ENCODE measurements at regions not wholly inside any gene's neighbourhood (a gene's known extent, or its start where the extent isn't known, plus 50 kb on each side); places are given as distances from the start of the nearest gene placed in this dataset.
"Not testable (repeated sequence)": the region's sequence is repeated elsewhere in the genome, so short reads cannot be mapped to it uniquely, and the experiment has no call there.

- DNase-seq: no peak
Observed at GRCh38 chr12:114192013-114192412, 213.9 kb downstream of the TBX5 start.

- DNase-seq: no peak
Observed at GRCh38 chr12:114191581-114191980, 214.4 kb downstream of the TBX5 start.

DNA sequence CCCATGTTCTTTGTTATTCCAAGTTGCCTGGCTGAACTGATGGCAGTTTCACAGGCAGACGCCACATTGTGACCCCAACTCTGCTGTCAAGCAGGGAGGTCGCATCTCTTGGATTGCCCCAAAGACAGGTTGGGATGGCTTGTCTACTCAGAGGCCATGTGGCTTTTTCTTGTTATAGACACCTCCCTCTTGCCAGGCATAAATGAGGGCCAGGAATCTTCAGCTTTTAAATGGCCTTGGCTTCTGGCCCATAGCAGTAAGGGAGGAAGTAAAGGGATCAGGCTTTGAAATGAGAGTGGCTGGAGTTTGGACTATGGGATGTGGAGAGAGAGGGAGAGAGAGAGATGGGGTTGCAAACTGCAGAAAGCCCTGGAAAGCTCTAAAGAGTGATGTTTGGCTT, 215.0 kb downstream of the TBX5 start:
- no peak for DNase-seq

GRCh38 chr12:114189266-114189665, 216.7 kb downstream of the TBX5 start:
- no peak for DNase-seq

GRCh38 chr12:114186241-114187002, 219.5 kb downstream of the TBX5 start:
- DNase-seq: peak; percentile 55

DNA sequence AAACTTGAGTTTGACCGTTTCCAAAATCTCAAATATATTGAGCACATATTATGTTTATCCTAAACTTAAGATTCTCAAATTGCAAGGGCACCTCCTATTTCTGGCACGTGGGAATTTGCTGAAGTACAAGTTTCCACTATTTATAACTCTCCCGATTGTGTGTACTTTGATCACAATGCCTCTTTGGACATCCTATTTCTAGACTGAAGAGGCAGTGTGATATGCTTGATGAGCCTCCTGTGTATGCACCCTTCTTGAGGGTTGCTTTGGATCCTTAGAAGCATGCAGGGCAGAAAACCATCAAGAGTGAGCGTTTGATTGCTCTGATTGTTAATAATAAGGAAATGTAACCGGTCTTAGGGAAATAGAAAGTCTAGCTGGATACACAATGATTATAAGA, 218.9 kb upstream of the RBM19 start:
- no peak for DNase-seq

- DNase-seq: no peak
Observed at GRCh38 chr12:114174326-114174725, 208.2 kb upstream of the RBM19 start.

DNA sequence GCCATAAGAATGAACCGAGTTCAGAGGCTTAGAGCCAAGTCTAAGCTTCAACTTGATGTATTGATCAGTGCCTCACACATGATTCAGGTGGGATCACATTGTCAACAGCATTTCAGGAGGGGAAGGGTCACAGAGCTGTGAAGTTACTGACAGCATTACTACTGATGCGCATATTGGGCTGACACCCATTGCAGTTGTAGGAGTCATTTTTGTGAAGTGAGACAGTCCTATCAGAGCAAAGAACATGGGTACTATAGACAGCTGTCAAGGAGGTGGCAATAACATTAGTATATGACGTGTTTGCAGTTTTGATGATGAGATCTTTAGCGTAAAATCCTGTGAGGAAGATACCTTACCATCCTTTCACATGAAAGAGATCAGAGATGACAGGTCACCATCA, 206.0 kb upstream of the RBM19 start:
- no peak for DNase-seq

- DNase-seq: no peak
Observed at GRCh38 chr12:114168061-114168460, 201.9 kb upstream of the RBM19 start.

- no peak for DNase-seq
Observed at GRCh38 chr12:114167431-114167830, 201.3 kb upstream of the RBM19 start.

DNA sequence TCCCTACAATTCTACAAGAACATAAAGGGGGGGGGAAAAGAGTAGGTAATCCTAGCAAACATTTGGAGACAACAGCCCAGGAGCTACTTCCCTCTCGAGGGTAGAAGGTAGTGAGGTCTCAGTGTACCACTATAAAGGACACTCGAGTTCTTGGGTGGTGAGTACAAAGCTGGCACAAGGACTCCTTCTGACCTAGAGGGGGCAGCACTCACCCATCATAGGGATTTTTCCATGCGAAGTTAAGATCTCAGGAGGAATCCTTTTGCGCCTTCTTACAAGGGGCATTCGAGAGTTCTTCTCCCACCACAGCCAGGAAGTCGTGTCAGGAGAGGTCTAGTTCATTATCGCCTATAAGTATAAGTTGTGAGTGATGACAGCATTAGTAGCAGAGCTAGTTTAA, 200.2 kb upstream of the RBM19 start:
- DNase-seq: peak; percentile 26

DNA sequence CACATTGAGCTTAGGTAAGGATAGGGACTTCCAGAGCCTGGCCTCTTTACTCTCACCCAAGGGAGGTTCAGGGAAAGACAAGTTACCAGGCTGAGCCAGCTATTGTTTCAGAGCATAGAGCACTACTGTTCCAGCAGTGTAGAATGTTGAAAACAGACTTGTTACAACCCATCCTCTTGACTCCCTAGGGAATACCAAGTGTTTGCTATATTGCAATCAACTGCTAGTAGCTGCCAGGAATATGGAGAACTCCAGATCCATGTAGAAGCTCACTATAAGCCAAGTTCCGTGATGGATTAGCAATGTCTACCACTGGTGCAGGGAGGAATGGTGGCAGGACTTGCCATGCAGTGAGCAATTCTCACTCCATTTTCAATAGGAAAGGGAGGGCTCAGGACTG, 199.8 kb upstream of the RBM19 start:
- DNase-seq: peak; percentile 44

GRCh38 chr12:114164351-114164750, 198.2 kb upstream of the RBM19 start:
- DNase-seq: no peak

DNA sequence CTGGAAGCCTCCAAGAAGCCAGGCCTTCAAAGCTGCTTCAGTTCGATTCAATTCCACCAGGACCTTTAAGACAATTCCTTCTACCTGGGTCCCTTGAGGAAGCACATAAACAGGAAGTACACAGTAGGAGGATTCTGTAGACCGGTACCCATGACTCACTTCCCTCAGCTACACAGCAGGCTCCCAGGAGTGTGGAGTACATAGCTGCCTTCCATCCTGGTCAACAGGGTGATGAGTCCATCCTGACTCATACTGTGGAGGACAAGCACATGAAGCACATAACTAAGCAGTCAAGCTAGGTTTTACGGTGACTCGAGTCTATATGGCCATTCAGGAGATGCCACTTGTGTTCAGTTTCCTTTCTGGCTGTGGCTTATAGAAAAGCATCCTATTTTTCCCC, 197.6 kb upstream of the RBM19 start:
- no peak for DNase-seq

- DNase-seq: no peak
Observed at GRCh38 chr12:114160445-114160844, 194.3 kb upstream of the RBM19 start.

- no peak for DNase-seq
Observed at GRCh38 chr12:114152890-114153289, 186.8 kb upstream of the RBM19 start.

DNA sequence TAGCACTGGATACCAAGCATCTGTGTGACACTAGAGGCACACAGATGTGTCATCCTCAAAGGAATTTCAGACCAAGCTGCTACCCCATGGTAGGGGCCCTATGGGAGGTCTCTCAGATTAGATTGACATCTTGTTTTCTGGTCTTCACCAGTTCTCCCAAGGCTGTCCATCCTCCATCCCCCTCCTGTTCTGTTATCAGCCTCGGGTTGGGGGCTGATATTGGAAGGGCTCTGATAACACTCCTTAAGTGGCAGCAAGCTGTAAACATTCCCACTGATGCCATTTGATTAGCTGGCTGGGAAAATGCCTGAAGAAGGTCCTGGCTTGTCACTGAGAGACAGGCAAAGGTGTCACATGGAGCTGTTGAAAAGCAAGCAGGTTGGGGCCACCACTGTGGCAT, 185.9 kb upstream of the RBM19 start:
- DNase-seq: no peak

DNA sequence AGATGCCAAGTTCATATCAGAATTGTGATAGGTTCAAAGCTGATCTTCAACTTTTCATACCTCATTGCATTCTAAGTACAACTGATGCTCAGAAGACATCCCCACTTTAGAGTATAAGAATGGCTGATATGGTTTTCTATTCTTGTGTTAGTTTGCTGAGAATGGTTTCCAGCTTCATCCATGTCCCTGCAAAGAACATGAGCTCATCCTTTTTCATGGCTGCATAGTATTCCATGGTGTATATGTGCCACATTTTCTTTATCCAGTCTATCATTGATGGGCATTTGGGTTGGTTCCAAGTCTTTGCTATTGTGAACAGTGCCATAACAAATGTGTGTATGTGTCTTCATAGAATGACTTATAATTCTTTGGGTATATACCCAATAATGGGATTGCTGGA, 184.5 kb upstream of the RBM19 start:
- DNase-seq: not testable (repeated sequence)

DNA sequence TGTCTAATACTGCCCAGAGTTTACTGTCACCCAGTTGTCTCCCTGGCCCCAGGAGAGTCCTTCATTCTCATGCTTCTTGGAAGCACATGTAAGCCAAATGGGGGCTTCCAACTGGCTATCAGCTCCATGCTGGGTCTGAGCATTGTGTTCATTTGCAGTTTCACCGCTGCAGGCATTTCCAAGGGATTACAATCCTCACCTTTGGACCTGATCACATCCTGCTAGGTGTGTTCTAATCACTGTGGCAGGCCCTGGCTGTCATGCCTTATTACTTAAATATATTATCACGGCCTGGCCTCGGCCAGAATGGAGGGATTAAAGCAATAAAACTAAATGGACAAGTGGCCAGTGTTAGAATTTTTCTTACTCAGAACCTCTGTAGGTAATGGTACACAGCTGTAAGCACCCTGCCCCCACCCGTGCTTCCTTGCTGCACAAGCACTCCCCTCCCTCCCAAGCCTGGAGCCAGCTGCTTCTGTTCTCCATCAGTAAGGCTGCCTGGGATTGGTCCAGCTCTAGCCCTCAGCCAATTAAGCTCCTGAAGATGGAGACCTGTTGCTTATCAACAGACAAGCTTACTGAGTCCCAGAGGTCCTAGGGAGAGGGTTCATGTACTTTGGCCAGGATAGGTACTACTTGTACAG, 175.9 kb upstream of the RBM19 start:
- no peak for DNase-seq

DNA sequence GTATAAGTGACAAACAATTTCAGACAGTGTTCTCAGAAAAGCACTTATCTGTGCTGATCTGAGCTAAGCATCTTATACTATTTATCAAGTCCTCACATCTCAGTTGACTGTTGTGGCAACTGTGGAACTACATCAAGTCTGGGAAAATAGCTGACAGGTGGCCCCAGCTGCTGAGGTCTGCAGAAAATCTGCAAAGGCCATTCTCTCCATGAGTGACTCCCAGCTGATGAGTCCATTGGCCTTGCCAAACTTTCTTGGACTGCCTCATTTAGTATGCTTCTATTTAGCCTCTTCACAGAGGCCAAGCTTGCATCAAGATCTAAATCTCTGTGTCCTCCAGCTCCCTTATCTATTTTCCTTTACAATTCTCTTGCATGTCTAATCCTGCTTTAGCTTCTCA, 174.5 kb upstream of the RBM19 start:
- no peak for DNase-seq

DNA sequence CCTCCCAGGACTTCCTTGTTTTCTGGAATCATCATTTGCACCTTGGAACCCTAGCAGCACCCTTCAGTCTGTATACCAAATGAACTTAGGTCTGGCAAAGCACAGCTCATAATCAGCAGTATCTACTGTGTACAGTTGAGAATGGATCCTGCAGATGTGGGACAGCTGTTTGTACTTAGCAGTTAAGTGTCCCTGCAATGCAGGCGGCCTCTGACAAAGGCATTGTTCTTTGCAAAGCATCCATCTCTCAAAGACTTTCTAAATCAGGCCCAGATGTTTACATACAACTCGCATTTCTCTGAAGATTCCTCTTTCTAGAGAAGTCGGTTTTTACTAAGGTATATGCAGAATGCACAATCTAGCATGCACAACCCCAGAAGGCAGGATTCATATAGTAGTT, 170.5 kb upstream of the RBM19 start:
- DNase-seq: no peak

DNA sequence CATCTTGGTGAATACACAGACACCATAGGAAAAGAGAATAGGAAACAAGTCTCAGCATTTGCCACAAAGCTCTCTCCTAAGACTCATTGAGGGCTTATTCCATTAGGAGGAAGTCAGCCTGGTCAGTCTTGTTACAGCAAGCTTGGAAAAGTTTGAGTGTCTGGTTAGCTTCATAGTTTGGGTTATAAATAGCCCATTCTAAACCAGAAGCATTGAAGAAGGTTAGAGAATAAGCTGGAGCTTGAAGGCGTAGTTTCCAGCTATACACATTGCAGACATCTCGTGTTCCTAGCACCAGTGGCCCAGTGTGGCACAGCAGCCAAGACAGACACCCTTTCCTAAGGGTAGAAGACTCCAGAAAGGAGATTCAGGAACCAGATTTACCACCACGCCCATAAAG, 168.8 kb upstream of the RBM19 start:
- DNase-seq: no peak

DNA sequence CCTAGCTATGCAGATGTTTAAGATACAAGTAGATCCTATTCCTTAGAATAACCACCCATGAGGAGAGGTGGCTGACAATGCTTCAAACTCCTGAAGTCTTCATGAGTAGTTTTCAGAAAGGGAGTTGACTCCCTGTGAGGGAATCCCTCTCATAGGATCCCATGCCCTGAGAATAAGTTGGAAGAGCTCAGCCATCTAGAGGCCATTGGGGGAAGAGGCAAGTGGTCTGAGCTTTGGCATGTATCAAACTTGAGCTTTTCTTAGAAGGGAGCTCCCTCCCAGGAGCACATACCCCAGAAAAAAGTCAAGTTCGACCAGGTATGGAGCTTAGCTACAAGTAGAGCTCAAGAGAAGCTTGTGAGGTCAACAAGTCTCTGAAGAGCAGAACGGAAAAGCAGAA, 165.7 kb upstream of the RBM19 start:
- no peak for DNase-seq

DNA sequence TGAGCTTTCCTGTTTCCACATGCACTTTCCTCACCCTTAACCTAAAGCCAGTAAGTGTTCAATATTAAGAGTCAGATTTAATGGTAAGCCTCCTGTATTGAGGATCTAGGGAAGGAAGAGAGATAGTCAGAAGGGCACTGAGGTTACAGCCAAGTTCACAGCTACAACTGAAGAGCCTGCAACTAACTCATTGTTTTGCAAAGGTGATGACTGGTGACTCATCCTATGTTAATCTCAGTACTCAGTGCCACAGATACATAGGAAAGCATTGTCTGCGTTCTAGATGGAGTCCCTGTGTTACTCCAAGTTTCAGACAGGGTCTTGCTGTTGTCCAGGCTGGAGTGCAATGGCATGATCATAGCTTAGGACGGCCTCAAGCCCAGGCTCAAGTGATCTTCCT, 157.0 kb upstream of the RBM19 start:
- DNase-seq: no peak

DNA sequence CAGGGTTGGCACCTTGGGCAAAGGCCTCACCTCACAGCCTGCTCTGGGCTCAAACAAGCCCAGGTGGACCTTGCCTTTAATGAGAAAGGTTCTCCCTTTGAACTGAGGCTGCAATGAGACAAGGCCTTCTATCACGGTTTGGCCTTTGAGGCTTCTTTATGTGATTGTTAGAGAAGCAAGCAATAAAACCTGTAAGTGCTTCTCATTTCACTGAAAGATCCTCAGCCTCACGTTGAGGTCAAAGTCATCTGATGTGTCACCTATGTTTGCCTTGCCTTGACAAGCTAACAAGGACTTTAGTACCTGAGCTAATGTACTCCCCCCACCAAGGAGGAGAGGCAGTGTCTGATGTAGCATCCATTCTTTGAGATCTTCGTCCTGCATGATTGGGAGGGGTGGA, 155.9 kb upstream of the RBM19 start:
- no peak for DNase-seq
